ENCODE measurements at regions not wholly inside any gene's neighbourhood (a gene's known extent, or its start where the extent isn't known, plus 50 kb on each side); places are given as distances from the start of the nearest gene placed in this dataset.
"Not testable (repeated sequence)": the region's sequence is repeated elsewhere in the genome, so short reads cannot be mapped to it uniquely, and the experiment has no call there.

GRCh38 chr10:123221418-123221817, 67.2 kb downstream of the BUB3 start:
- DNase-seq: no peak

GRCh38 chr10:123222832-123223231, 68.6 kb downstream of the BUB3 start:
- DNase-seq: no peak

GRCh38 chr10:123227706-123228105, 73.5 kb downstream of the BUB3 start:
- DNase-seq: no peak

- no peak for DNase-seq
These were observed 75.9 kb downstream of the BUB3 start for GRCh38 chr10:123229927-123230630.

GRCh38 chr10:123232879-123233278, 78.7 kb downstream of the BUB3 start:
- DNase-seq: not testable (repeated sequence)

GRCh38 chr10:123235014-123235413, 80.8 kb downstream of the BUB3 start:
- not testable (repeated sequence) for DNase-seq

- no peak for DNase-seq
These were observed 81.9 kb downstream of the BUB3 start for GRCh38 chr10:123236126-123236525.

GRCh38 chr10:123240250-123240649, 86.0 kb downstream of the BUB3 start:
- DNase-seq: no peak

GRCh38 chr10:123240776-123241175, 86.6 kb downstream of the BUB3 start:
- no peak for DNase-seq

- DNase-seq: no peak
These were observed 87.4 kb downstream of the BUB3 start for GRCh38 chr10:123241391-123242141.

GRCh38 chr10:123244747-123245146, 90.5 kb downstream of the BUB3 start:
- no peak for DNase-seq

- DNase-seq: no peak
These were observed 91.1 kb downstream of the BUB3 start for GRCh38 chr10:123245264-123245663.

- no peak for DNase-seq
These were observed 95.7 kb downstream of the BUB3 start for GRCh38 chr10:123249894-123250293.

GRCh38 chr10:123250640-123251039, 96.4 kb downstream of the BUB3 start:
- no peak for DNase-seq

GRCh38 chr10:123252779-123253178, 98.6 kb downstream of the BUB3 start:
- DNase-seq: no peak

GRCh38 chr10:123254343-123254742, 100.1 kb downstream of the BUB3 start:
- DNase-seq: not testable (repeated sequence)

GRCh38 chr10:123257904-123258456, 103.8 kb downstream of the BUB3 start:
- no peak for DNase-seq

- no peak for DNase-seq
These were observed 104.9 kb downstream of the BUB3 start for GRCh38 chr10:123259081-123259480.

GRCh38 chr10:123259791-123260190, 105.6 kb downstream of the BUB3 start:
- DNase-seq: no peak

GRCh38 chr10:123262456-123262855, 108.3 kb downstream of the BUB3 start:
- DNase-seq: no peak

- no peak for DNase-seq
These were observed 112.8 kb downstream of the BUB3 start for GRCh38 chr10:123266971-123267370.

- no peak for DNase-seq
These were observed 114.9 kb downstream of the BUB3 start for GRCh38 chr10:123269017-123269552.

- DNase-seq: no peak
These were observed 115.5 kb downstream of the BUB3 start for GRCh38 chr10:123269675-123270074.
